ENCODE measurements at regions not wholly inside any gene's neighbourhood (a gene's known extent, or its start where the extent isn't known, plus 50 kb on each side); places are given as distances from the start of the nearest gene placed in this dataset.
"Not testable (repeated sequence)": the region's sequence is repeated elsewhere in the genome, so short reads cannot be mapped to it uniquely, and the experiment has no call there.

DNA sequence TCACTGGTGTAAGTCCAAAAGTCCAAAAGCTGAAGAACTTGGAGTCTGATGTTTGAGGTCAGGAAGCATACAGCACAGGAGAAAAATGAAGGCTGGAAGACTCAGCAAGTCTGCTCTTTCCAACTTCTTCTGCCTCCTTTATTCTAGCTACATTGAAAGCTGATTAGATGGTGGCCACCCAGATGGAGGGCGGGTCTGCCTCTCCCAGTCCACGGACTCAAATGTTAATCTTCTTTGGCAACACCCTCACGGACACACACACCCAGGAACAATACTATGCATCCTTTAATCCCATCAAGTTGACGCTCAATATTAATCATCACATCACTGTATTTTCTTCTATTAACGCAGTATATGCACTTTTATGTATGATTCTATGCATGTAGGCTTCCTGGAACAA, 931.6 kb upstream of the GRIA3 start:
- DNase-seq (ENCODE audit: extremely low read depth, low read depth, low spot score), result no peak

DNA sequence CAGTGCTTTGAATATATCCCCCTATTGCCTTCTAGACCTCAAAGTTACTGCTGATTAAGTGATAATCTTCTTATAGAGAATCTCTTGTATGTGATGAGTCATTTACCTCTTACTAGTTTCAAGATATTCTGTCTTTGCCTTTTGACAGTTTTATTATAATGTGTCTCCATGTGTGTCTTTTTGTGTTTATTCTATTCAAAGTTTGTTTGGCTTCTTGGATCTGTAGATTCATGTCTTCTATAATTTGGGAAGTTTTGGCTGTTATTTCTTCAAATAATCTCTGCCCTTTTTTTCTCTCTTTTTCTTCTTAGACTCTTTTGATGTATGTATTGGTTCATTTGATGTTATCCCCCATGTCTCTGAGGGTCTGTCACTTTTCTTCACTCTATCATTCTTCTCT, 915.7 kb upstream of the GRIA3 start:
- DNase-seq (ENCODE audit: extremely low read depth, low read depth, low spot score), result no peak

DNA sequence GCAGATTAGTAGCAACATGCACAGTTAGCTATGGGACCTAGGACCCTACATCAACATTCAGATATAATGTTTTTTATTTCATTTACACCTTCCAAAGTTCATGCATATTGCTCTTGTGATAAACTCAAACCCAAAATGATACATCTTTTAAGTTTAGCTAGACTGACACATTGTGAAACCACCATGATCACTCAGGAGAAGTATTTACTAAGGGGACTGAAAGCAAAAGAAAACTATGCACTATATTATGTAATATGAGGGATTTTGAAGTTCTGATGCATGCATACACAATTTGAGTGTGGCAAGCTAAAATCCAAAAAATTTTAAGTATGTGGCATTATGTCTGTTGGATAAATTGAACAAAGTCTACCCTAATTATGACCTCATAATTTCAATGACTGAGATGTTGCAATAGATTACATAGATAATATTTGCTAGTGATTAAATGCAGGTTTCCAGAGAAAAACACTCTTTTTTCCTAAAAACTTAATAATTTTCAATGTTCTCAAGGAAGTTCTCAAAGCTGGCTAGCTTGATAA, 914.8 kb upstream of the GRIA3 start:
- DNase-seq (ENCODE audit: extremely low read depth, low read depth, low spot score), result no peak

DNA sequence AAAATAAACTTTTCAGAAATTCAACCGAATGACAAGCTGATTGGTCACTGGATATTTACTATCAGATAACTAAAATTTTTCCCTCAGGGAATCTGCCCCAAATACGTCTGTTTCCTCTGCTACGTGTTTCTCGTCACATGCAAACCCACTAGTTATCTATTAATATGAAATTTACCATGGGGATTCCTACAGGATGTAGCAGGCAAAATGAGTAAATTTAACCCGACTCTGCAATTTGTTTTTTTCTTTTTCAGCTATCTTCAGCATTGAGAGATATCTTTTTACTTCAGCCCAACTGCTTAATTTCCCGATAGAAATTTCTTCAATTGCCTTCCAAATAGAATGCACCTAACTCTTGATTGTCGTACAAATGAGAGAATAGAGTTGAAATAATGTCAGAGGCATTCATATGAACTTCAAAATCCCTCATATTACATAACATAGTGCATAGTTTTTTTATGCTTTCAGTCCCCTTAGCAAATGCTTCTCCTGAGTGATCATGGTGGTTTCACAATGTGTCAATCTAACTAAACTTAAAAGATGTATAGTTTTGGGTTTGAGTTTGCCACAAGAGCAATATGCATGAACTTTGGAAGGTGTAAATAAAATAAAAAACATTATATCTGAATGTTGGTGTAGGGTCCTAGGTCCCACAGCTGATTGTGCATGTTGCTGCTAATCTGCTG, 913.1 kb upstream of the GRIA3 start:
- DNase-seq (ENCODE audit: extremely low read depth, low read depth, low spot score), result no peak

DNA sequence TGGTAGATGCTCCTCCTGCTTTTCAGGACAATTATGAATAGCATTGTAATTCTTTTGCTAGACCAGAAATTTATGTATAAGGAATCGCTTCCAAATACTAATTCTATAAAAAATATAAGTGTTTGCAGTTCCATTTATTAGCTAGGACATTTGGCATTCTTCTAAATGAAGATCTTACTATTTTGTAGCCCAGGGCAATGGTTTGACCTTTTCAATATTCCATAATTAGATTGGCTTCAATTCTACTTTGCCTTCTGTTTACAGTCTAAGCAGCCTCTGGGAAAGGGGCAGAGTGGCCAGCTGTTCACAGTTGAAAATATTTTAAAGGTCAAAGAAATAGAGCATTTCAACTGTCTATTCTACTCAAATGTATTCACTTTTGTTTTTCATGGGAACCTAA, 912.1 kb upstream of the GRIA3 start:
- no peak for DNase-seq (ENCODE audit: extremely low read depth, low read depth, low spot score)

DNA sequence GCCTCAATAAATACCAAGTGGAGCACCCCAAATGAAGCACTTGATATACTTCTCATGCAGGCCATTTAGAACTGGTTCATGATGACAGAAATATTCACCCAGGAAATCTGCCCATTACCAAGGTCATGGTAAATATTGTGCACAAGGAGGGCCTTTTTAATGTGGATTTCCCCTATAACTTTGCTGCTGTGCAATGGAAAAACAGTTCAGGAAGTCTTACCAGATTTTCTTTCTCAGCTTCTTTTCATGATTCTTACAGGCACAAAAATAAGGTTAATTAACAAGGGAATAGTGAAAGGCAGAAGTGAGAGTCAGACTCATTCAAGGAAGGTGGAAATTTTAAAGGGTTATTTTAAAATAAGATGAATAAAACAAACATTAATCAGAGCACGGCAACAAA, 904.3 kb upstream of the GRIA3 start:
- no peak for DNase-seq (ENCODE audit: extremely low read depth, low read depth, low spot score)

DNA sequence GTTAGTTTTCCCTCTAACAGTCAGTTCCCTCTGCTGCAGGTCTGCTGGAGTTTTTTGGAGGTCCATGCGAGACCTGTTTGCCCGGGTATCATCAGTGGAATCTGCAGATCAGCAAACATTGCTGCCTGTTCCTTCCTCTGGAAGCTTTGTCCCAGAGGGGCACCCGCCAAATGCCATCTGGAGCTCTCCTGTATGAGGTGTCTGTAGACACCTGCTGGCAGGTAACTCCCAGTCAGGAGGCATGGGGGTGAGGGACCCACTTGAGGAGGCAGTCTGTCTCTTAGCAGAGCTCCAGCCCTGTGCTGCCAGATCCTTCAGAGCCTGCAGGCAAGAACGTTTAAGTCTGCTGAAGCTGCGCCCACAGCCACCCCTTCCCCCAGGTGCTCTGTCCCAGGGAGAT, 884.3 kb upstream of the GRIA3 start:
- not testable (repeated sequence) for DNase-seq (ENCODE audit: extremely low read depth, low read depth, low spot score)

DNA sequence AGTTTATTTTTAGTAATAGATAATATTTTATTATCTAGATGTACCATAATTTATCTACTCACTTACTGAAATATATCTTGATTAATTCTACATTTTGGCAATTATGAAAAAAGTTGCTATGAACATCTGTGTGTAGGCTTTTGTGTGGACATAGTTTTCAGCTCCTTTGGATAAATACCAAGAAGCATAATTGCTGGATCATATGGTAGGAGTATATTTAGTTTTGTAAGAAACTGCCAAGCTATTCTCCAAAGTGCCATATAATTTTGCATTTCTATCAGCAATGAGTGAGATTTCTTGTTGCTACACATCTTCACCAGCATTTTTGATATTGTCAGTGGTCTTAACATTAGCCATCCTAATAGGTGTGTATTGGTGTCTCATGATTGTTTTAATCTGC, 882.6 kb upstream of the GRIA3 start:
- no peak for DNase-seq (ENCODE audit: extremely low read depth, low read depth, low spot score)

DNA sequence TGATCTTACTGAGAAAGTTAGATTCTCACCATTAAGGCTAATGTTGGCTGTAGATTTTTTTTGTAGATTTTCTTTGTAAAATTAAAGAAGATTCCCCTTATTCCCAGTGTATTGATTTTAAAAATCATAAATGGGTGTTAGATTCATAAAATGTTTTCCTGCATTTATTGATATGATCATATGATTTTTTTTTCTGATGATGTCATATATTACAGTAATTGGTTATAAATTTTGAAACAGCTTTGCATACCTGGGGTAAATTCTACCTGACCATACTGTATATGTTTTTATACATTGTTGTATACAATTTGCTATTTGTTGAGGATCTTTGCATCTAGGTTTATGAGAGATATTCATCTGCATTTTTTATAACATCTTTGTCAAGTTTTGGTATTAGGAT, 880.3 kb upstream of the GRIA3 start:
- no peak for DNase-seq (ENCODE audit: extremely low read depth, low read depth, low spot score)

DNA sequence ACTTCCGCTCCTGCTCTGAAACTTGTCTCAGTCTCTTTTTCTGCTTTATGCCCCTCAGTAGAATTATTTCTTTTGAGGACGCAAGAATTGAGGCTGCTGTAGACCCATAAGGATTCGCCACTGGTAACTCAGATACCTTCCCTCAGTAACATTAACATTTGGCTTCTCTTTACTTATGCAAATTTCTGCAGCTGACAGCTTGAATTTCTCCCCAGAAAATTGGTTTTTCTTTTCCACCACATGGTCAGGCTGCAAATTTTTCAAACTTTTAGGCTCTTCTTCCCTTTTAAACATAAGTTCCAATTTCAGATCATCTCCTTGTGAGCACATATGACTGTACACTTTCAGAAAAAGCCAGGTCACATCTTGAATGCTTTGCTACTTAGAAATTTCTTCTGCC, 839.3 kb upstream of the GRIA3 start:
- no peak for DNase-seq (ENCODE audit: extremely low read depth, low read depth, low spot score)

DNA sequence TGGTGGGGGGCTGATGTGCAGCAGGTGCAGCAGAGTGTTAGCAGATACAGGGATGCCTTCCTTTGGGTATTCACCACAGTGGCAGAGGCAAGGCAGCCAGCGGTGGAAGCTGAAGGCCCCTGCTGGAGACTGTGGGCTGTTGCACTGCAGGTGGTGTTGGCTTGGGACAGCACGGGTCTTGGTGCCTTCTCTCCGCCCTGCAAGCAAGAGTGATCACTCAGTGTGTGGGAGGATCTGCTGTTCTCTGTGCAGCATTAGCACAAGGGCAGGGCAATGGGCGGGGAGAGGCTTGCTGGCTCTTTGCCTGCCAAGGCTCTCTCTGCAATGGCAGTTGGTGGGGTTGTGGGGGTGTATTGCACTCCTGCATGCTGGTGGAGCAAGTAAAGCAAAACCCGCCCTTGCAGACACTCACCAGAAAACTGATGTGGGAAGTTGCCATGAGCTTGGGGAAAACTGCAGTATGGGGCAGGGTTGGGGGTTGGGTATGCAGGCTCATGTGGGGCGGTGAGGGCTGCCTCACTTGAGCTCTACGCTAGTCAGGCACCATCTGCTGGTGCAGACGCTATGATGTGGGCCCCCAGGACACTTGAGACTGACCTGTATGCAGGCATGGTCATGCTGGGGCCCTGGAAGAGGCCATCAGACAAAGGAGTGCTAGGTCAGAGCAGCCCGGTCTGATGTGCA, 820.8 kb upstream of the GRIA3 start:
- DNase-seq (ENCODE audit: extremely low read depth, low read depth, low spot score), result no peak

DNA sequence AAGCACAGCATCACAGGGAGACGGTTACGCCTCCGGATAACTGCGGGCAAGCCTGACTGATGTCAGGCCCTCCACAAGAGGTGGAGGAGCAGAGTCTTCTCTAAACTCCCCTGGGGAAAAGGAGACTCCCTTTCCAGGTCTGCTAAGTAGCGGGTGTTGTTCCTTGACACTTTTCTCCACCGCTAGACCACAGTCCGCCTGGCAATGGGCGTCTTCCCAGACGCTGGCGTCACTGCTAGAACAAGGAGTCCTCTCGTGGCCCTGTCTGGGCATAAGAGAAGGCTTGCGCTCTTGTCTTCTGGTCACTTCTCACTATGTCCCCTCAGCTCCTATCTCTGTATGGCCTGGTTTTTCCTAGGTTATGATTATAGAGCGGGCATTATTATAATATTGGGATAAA, 808.5 kb upstream of the GRIA3 start:
- not testable (repeated sequence) for DNase-seq (ENCODE audit: extremely low read depth, low read depth, low spot score)

DNA sequence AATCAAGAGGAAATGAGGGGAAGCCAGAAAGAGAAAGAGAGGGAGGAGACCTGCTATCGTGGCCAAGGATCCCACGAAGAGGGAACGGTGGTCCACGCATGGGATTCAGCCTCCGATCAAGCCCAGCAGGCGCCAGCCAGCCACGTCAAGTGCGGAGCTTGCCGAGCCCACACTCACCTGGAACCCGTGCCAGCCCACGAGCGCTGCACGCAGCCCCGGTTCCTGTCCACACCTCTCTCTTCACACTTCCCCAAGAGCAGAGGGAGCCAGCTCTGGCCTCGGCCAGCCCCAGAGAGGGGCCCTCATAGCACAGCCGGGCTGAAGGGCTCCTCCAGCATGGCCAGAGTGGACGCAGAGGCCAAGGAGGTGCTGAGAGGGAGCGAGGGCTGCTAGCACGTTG, 795.1 kb upstream of the GRIA3 start:
- no peak for DNase-seq (ENCODE audit: extremely low read depth, low read depth, low spot score)

DNA sequence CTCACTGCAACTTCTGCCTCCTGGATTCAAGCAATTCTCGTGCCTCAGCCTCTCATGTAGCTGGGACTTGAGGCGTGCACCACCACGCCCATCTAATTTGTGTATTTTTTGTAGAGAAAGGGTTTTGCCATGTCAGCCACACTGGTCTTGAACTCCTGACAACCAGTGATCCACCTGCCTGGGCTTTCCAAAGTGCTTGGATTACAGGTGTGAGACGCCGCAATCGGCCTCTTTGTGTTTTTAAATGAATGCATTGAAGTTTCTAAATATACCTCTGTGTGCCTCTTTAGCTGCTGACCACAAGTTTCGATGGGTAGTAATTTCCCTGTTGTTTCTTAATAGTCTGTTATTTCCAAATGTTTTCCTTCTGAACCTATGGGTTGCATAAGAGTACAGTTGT, 765.3 kb upstream of the GRIA3 start:
- no peak for DNase-seq (ENCODE audit: extremely low read depth, low read depth, low spot score)

DNA sequence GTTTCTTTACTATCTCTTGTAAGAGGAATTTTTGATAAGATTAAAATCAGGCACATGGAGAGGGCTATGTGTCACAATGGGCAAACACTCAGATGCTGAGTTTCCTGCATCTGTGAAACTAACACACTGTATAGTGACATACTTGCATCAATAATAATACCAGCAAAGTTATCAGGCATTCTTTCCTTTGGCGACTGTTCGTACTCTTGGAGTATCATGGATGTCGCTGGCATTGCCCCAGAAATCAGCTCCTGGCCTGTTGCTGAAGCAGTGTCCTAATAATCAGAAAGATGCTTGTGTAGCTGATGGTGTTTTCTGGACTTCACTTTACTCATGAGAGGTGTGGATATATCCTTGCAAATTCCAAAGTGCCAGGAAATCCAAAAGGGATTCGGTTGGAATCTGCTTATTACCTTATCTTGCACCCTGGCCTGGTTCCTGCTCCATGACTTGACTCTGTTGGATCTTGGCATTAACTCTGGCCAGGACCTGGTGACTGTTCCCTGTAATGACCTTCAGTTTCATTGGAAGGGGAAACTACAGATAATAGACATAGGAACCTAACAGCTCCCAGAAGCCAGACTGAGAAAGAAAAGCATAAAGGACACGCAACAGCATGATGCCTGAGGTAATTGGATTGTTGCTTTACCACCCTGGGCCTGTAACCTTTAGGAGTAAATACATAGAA, 762.5 kb upstream of the GRIA3 start:
- no peak for DNase-seq (ENCODE audit: extremely low read depth, low read depth, low spot score)

DNA sequence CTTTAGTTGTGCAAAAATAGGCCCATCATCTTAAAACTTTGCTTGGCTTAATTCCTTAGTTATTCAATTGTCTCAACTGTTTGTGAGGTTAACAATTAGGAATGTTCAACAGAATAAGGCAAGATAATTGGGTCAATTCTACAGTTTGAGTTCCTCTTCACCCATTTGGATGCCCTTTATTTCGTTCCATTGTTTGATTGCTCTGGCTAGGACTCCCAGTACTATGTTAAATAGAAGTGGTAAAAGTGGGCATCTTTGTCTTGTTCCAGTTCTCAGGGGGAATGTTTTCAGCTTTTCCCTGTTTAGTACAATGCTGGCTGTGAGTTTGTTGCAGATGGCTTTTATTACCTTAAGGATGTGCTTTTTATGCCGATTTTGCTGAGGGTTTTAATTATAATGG, 761.5 kb upstream of the GRIA3 start:
- DNase-seq (ENCODE audit: extremely low read depth, low read depth, low spot score), result no peak

DNA sequence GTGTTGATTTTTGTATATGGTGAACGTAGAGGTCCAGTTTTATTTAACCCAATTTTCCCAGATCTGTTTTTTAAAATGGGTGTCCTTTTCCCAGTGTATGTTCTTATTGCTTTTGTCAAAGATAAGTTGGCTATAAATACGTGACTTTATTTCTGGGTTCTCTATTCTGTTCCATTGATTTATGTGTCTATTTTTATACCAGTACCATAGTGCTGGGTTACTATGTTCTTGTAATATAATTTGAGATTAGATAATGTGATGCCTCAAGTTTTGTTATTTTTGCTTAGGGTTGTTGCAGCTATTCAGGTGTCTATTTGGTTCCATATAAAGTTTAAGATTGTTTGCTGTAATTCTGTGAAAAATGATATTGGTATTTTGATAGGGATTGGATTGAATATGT, 749.1 kb upstream of the GRIA3 start:
- no peak for DNase-seq (ENCODE audit: extremely low read depth, low read depth, low spot score)

DNA sequence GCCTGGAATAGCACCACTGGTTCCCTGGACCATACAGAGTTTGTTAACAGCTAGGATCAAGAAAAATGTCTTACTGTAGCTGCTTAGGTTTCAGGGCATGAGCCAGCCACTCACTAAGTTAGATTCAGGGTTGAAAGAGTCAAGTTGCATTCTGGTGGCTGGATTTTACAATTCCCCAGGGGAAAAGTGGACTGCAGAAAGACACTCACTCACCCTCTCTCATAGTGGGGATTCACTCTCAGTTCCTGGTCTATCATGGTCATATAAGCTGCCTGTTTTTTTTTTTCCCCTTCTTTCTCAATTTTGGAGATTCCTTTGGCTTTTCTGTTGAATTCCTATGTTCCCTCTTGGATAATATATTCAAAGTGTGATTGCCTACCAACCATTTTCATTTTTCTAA, 744.2 kb upstream of the GRIA3 start:
- DNase-seq (ENCODE audit: extremely low read depth, low read depth, low spot score), result no peak

DNA sequence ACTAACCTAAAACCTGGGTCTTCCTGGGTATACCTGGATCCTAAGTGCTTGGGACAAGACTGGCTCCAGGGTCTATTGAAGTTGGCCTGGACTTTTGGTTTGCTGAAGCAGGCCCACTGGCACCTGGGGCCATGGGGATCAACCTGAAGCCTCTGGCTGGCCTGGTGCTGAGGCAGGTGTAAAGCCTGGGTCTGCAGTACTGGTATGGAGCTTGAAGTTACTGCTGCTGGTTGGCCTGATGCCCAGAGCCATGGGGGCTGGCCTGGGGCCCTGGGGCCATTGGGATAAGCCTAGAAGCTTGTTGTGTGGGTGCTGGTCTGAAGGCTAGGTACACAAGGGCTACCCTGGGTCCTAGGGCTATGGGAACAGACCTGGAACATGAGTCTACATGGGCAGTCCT, 743.2 kb upstream of the GRIA3 start:
- no peak for DNase-seq (ENCODE audit: extremely low read depth, low read depth, low spot score)

DNA sequence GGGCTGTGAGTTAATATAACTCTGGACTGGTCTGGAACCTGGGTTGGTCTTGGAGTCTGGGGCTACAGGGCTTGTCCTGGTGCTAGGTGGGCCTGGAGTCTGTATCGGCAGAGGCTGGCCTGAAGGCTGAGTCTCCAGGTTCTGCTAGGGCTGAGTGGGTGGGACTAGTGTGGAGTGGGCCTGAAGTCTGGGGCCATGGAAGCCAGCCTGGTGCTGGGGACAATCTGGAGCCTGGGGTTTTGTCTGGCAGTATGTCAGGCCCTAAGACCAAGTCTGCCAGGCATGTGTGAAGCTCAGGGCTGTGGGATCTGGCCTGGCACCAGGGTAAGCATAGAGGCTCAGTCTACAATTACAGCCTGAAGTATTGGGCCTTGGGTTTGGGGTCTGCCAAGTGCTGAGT, 742.6 kb upstream of the GRIA3 start:
- no peak for DNase-seq (ENCODE audit: extremely low read depth, low read depth, low spot score)

DNA sequence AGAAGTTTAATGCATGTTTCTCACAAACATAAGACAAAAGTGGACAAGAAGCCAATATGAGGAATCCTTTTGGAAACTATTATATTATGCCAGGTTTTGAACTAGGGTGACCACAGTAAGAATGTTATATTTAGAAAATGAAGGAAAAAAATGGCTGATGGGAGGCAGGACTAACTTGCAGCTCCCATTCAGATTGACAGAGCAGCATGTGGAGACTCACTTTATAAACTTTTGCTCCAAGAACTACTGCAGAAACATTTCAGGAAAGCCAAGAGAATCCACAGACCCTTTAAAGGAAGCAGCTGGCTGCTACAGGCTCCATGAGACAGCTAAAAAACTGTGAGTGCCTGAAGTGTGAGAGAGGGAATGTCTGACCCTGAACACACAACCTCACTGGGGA, 738.6 kb upstream of the GRIA3 start:
- DNase-seq (ENCODE audit: extremely low read depth, low read depth, low spot score), result no peak

DNA sequence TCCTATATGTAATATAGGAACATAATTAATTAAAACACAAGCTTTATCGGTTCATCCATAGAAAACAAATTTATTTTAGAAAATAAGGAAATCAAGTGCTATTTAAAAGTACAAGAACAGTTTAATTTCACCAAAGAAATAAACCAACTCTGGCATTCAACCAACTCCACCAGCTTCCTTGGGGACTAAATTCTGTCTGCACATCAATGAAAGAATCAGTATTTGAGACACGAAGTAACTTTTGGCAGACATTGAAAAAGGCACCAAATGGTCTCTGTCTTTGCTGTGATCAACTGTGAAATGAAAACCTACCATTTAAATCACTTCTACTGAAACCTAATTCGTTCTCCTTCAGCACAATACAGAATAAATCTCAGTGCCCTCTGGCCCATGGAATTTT, 719.7 kb upstream of the GRIA3 start:
- DNase-seq (ENCODE audit: extremely low read depth, low read depth, low spot score), result no peak
